Aorta (tissue), 5 donors: ENCODE measurements at regions not wholly inside any gene's neighbourhood (a gene's known extent, or its start where the extent isn't known, plus 50 kb on each side); places are given as distances from the start of the nearest gene placed in this dataset.

Source experiments
- ATAC-seq: fragments of 200-7000 bp; cut with Tn5 transposase; one replicate; pipeline ENCODE4 v1.9.1; 2022; ENCODE audit warnings: moderate library complexity; ENCODE audit not compliant: low FRiP score
- DNase-seq, 2 donors: peaks; one replicate each; pipeline ENCODE4 v3.0.0-alpha.2; 2020
- H3K27ac ChIP-seq, 2 donors: one replicate each; pipeline ENCODE4 v1.5.1; 2013; ENCODE audit warnings: low read length in 2 of 2, mild to moderate bottlenecking in 2 of 2, moderate library complexity in 2 of 2, control low read depth in 1 of 2, inconsistent platforms in 1 of 2, low read depth in 1 of 2
- H3K27me3 ChIP-seq, 2 donors: one replicate each; pipeline ENCODE4 v1.6.1; 2013; ENCODE audit warnings: control low read depth in 1 of 2, low read length in 1 of 2, mild to moderate bottlenecking in 1 of 2, moderate library complexity in 1 of 2; ENCODE audit not compliant: insufficient read depth in 2 of 2, control insufficient read depth in 1 of 2
- H3K36me3 ChIP-seq, 2 donors: one replicate each; pipeline ENCODE4 v1.6.1; 2013; ENCODE audit warnings: control low read depth in 1 of 2, low read length in 1 of 2, mild to moderate bottlenecking in 1 of 2; ENCODE audit not compliant: insufficient read depth in 2 of 2, control insufficient read depth in 1 of 2
- H3K4me1 ChIP-seq, 2 donors: one replicate each; pipeline ENCODE4 v1.6.1; 2013; ENCODE audit warnings: low read length in 2 of 2, control low read depth in 1 of 2, mild to moderate bottlenecking in 1 of 2, moderate library complexity in 1 of 2; ENCODE audit not compliant: insufficient read depth in 2 of 2, control insufficient read depth in 1 of 2
- H3K4me3 ChIP-seq, 2 donors: one replicate each; pipeline ENCODE4 v1.5.1; 2013; ENCODE audit warnings: low read length in 2 of 2, control low read depth in 1 of 2, mild to moderate bottlenecking in 1 of 2
- H3K9me3 ChIP-seq: one replicate; pipeline ENCODE4 v1.6.1; 2013; ENCODE audit warnings: mild to moderate bottlenecking, low read length; ENCODE audit not compliant: control insufficient read depth
- WGBS, 2 donors: extraction: QIAGEN DNeasy Blood & Tissue Kit; methylation state at CpG; one replicate each; pipeline ENCODE4 v1.1.7; 2013; 5-methylcytosine and 5-hydroxymethylcytosine counted together
- intact Hi-C, 2 donors: fragments of 100-400 bp; cut with DNase I; formaldehyde crosslinking; loops; one replicate each; pipeline versions ENCODE4 v1.14.2 to v1.15.0; 2022
- donor health status: healthy with polysubstance abuse.
- donor health status: Bipolar disorder and iron deficiency.
- donor health status: DM: no; HTN: no; CAD: no.
- donor health status: DM: no; HTN: no; CAD: no.
- donor health status: DM: yes; HTN: yes; CAD: no.

DNA sequence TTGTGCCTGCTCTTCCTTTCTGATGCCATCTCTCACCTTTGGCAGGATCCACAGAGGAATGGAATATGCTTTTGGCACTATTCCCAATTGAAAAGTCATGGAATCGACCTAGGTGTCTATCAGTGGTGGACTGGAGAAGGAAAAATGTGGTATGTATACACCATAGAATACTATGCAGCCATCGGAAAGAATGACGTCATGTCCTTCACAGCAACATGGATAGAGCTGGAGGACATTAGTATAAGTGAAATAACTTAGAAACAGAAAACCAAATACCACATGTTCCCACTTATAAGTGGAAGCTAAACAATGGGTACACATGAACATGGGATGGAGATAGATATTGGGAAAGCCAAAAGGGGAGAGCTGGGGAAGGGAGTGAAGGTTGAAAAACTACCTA lies 58.3 kb upstream of the SMIM31 start:
- Histone ChIP-seq H3K9me3 (no peaks in the 10 kb centered on the region), H3K4me1 (no peaks in the 10 kb centered on the region), H3K36me3 (no peaks in the 10 kb centered on the region), H3K27me3 (no peaks in the 10 kb centered on the region), H3K4me3 (no peak overlapping the region), H3K27ac (no peak overlapping the region)
- ATAC-seq (no peak), DNase-seq (no peak)
- 77 to 81% methylated on average over 3 of the region's 3 CpGs for WGBS, 2 donors
- intact Hi-C loops: no loop called here

DNA sequence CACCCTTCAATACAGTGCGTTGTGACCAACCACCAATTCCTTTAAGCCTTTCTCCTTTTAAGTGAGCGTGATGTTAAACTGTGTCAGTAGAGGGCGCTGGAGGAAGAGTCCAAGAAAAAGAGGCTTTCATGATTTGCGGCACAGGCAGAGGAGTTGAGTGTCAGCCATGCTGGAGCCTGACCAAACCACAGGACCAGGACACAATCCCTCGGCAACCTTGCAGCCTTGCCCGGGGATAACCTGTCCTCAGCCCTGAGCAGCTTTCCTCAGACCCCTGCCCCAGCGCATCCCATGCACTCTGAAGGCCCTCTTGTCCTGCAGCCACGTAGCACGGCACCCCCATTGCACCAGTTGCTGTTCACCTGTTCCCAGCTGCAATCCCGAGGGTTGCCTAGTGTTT lies 53.5 kb upstream of the SMIM31 start:
- H3K27ac ChIP-seq: no peak overlapping the region
- H3K4me1 ChIP-seq: no peaks in the 10 kb centered on the region
- no peaks in the 10 kb centered on the region for H3K36me3 ChIP-seq
- H3K9me3 ChIP-seq: no peaks in the 10 kb centered on the region
- no peak for ATAC-seq
- no peak overlapping the region for H3K4me3 ChIP-seq
- no peaks in the 10 kb centered on the region for H3K27me3 ChIP-seq
- DNase-seq: no peak
- 66 to 74% methylated on average over 10 of the region's 10 CpGs for WGBS, 2 donors
- intact Hi-C loops: no loop called here

DNA sequence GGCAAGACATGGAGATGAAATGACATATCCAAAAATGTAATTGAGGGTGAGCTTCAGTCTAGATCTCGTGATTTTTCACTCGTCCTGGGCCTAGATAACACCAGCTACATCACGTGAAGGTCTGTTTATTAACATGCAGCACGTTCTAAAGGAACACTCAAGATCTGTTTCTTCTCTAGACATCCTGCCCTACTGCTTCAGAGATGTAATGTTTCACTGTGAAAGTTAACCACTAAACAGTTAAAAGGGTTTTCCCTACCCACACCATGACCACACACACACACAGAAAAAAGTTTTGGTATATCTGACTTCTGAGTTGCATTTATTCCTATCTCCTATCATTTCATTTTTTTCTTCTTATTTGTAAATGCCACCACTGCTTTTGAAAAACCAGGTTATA lies 52.3 kb upstream of the SMIM31 start:
- no peaks in the 10 kb centered on the region for H3K9me3 ChIP-seq
- intact Hi-C loops: no loop called here
- H3K27ac ChIP-seq: no peak overlapping the region
- no peak for DNase-seq
- no peaks in the 10 kb centered on the region for H3K27me3 ChIP-seq
- 54 to 61% methylated on average over 4 of the region's 4 CpGs for WGBS, 2 donors
- no peaks in the 10 kb centered on the region for H3K36me3 ChIP-seq
- no peak overlapping the region for H3K4me3 ChIP-seq
- H3K4me1 ChIP-seq: no peaks in the 10 kb centered on the region
- ATAC-seq: no peak
